GM19043 (cell line): ENCODE measurements at regions not wholly inside any gene's neighbourhood (a gene's known extent, or its start where the extent isn't known, plus 50 kb on each side); places are given as distances from the start of the nearest gene placed in this dataset.
"Not testable (repeated sequence)": the region's sequence is repeated elsewhere in the genome, so short reads cannot be mapped to it uniquely, and the experiment has no call there.

Experiments
- ATAC-seq: cut with Tn5 transposase; IDR thresholded peaks from one replicate; pipeline ENCODE4 v1.9.1; 2021; ENCODE audit warnings: low read depth; ENCODE audit not compliant: unreplicated experiment

- ATAC-seq: no peak
These were observed 110.1 kb downstream of the DLEU7 start for GRCh38 chr13:50733392-50733791.

DNA sequence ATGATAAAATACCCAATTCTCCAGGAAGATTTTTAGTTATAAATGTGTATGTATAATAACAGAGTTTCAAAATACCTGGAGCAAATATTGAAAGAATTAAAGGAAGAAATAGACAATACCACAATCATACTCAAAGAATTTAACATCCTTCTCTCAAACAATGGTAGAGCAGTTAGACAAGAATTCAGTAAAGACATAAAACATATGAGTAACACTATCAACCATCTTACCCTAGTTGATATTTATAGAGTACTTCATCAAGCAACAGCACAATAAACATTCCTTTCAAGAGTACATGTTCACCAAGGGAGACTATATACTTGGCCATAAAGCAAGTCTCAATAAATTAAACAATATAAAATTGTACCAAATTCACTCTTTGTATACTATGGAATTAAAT lies 108.4 kb downstream of the DLEU7 start:
- ATAC-seq: no peak

- no peak for ATAC-seq
These were observed 103.3 kb downstream of the DLEU7 start for GRCh38 chr13:50740052-50740741.

GRCh38 chr13:50742353-50742752 lies 101.1 kb downstream of the DLEU7 start:
- ATAC-seq: no peak

DNA sequence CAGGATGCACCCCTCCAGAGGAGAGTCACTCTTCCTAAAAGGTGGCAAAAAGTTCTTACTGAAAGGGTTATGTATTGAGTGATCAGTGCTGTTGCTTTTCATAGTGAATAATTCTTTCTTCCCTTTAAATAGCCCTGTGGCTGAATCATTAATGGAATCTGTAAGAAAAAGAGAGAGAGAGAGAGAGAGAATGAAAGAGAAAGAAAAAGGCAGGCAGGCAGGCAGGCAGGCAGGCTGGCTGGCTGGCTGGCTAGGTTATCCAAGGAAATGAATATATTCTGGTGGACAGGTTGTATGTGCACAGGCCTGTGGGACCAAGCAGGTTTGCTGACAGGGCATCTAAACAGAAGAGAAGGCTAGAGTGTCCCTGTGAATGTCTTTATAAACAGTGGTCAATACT lies 100.5 kb downstream of the DLEU7 start:
- ATAC-seq: no peak

- ATAC-seq: no peak
These were observed 99.3 kb downstream of the DLEU7 start for GRCh38 chr13:50744116-50744660.

- ATAC-seq: no peak
These were observed 97.9 kb downstream of the DLEU7 start for GRCh38 chr13:50745542-50746115.

- ATAC-seq: no peak
These were observed 95.6 kb downstream of the DLEU7 start for GRCh38 chr13:50747737-50748350.

DNA sequence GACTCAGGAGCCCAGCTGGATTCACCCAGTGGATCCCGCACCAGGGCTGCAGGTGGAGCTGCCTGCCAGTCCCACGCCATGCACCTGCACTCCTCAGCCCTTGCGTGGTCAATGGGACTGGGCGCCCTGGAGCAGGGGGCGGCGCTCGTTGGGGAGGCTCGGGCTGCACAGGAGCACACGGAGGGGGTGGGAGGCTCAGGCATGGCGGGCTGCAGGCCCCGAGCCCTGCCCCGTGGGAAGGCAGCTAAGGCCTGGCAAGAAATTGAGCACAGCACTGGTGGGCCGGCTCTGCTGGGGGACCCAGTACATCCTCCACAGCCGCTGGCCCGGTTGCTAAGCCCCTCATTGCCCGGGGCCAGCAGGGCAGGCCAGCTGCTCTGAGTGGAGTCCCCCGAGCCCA lies 90.3 kb downstream of the DLEU7 start:
- not testable (repeated sequence) for ATAC-seq

- ATAC-seq: not testable (repeated sequence)
These were observed 87.4 kb downstream of the DLEU7 start for GRCh38 chr13:50755862-50756685.

GRCh38 chr13:50757008-50757407 lies 86.5 kb downstream of the DLEU7 start:
- ATAC-seq: no peak

DNA sequence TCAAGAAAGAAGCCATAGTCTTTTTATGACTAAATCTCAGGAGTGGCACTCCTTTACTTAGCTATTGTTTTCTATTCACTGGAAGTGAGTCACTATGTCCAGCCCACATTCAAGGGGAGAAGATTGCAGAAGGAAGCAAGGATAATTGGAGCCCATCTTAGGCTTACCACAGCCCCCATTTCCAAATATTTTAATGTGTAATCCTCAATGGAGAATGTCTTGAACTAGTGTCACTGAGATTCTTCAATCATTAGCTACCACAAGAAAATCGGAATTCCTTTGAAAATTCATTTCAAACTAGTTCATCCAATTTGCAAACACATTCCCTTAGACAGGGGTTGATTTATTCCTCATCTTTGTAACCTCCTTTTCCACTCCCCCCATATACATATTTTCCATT lies 84.7 kb downstream of the DLEU7 start:
- no peak for ATAC-seq

DNA sequence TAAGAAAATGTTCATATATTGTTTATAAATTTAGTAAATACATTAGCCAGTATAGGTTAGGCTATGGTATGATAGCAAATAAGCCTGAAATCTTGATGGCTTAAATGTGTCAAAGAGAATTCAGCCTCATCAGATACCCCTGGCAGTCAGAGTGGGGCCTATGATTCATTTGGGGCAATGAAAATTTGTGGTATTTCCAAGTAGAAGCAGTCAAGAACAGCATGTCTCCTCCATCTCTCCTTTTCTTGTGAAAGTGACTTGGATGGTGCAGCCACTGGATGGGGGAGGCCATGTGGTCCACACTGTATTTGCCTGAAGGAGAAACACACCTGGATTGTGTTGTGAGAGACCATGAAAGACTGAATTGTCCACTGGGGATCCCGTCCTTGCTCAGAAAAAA lies 82.7 kb downstream of the DLEU7 start:
- no peak for ATAC-seq

DNA sequence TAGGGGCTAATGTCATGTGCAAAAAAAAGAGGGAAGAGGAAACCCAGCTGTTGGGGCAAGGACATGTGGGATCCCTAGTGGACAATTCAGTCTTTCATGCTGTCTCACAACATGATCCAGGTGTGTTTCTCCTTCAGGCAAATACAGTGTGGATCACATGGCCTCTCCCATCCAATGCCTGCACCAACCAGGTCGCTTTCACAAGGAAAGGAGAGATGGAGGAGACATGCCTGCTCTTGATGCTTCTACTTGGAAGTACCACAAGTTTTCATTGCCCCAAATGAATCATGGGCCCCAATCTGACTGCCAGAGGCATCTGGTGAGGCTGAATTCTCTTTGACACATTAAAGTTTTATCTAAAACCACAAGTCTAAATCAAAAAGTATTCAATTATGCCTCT lies 82.1 kb downstream of the DLEU7 start:
- ATAC-seq: no peak

DNA sequence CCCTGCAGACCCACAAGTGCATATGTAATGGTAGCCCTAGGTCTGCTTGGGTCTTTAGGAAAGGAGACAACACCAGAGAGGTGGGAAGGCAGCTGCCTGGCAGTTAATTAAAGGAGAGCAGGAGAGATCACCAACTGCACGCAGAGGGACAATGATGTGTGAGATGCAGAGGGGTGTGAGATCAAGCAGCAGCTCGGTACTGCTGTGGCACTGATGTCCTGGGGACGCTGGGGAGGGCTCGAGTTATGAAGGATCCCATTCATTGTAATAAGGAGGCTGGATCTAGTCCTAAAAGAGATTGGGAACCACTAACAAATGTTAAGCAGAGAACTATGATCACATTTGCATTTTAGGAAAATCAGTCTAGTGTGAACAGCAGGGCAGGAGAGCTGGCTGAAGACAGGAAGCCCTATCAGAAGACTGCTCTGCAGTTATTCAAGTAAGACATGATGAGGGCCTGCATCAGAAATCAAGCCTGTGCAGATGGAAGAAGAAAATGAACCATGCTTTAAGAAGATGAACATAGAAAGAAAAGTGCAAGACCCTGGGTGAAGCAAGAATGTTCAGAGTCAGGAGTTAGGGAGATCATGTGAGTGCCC lies 80.4 kb downstream of the DLEU7 start:
- ATAC-seq: no peak

GRCh38 chr13:50766013-50766412 lies 77.5 kb downstream of the DLEU7 start:
- ATAC-seq: no peak

DNA sequence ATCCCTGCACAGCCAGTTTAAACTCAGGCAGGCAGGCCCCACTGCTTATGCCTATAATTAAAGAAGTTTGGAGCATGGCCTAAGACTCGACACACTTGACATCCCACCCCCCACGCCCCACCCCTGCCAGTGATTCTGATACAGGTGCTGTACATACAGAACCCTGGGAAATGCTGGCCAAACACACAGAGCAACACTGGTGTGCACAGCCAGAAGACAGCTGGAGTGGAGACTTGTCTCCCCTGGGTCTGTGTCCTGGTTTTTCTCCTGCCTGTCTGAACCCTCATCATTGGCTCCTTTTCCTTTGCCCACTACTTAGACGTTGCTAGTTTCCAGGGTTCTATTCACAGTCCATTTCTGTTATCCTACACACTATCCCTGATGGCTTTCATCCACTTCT lies 76.8 kb downstream of the DLEU7 start:
- ATAC-seq: no peak

GRCh38 chr13:50772881-50773280 lies 70.6 kb downstream of the DLEU7 start:
- ATAC-seq: not testable (repeated sequence)
